PC-3 (cell line): ENCODE measurements at regions not wholly inside any gene's neighbourhood (a gene's known extent, or its start where the extent isn't known, plus 50 kb on each side); places are given as distances from the start of the nearest gene placed in this dataset.

Source experiments
- ATAC-seq: fragments of 200-7000 bp; cut with Tn5 transposase; 2 replicates; pipeline ENCODE4 v1.9.1; 2020; ENCODE audit warnings: mild to moderate bottlenecking, moderate library complexity
- BruUV-seq: library from RNA; stranded (reverse); fragments of 400-500 nt; replicated peaks from 2 replicates; lab custom pipeline; 2021; lab: Mats Ljungman, UMichigan
- CTCF ChIA-PET: fragments of 300-600 bp; sonication (Branson Sonifier 250); formaldehyde crosslinking; loops from one replicate; lab custom pipeline; 2022; ENCODE audit warnings: antibody characterized with exemption; lab: Charles Lee
- POLR2A ChIA-PET: fragments of 300-600 bp; sonication (Branson Sonifier 250); formaldehyde crosslinking; loops from one replicate; lab custom pipeline; 2022; ENCODE audit warnings: antibody characterized with exemption; ENCODE audit not compliant: unreplicated experiment; lab: Charles Lee
- DNase-seq: peaks from one replicate; pipeline ENCODE4 v3.0.0-alpha.2; 2015
- H2AFZ ChIP-seq: fragments of 300-600 bp; sonication (generic); 2 replicates; pipeline ENCODE4 v1.6.0; 2016; ENCODE audit warnings: antibody characterized with exemption, low read length
- H3F3A ChIP-seq: fragments of 300-600 bp; sonication (generic); one replicate; pipeline ENCODE4 v1.6.0; 2017; ENCODE audit warnings: antibody characterized with exemption, low read length, control low read depth, mild to moderate bottlenecking; ENCODE audit not compliant: unreplicated experiment
- H3K27ac ChIP-seq: fragments of 300-600 bp; sonication (generic); 2 replicates; pipeline ENCODE4 v1.5.1; 2016; ENCODE audit warnings: mild to moderate bottlenecking, low read length
- H3K27me3 ChIP-seq: fragments of 300-600 bp; sonication (generic); 2 replicates; pipeline ENCODE4 v1.6.1; 2016; ENCODE audit warnings: low read length, mixed read lengths
- H3K36me3 ChIP-seq: fragments of 300-600 bp; sonication (generic); 2 replicates; pipeline ENCODE4 v1.6.1; 2016; ENCODE audit warnings: low read depth, mixed run types, low read length, mixed read lengths
- H3K4me1 ChIP-seq: fragments of 300-600 bp; sonication (generic); 2 replicates; pipeline ENCODE4 v1.5.1; 2016; ENCODE audit warnings: low read length; ENCODE audit not compliant: insufficient read depth
- H3K4me2 ChIP-seq: fragments of 300-600 bp; sonication (generic); 2 replicates; pipeline ENCODE4 v1.6.0; 2016; ENCODE audit warnings: low read length
- H3K4me3 ChIP-seq: fragments of 300-600 bp; sonication (generic); 2 replicates; pipeline ENCODE4 v1.5.1; 2016; ENCODE audit warnings: mild to moderate bottlenecking, low read length, mixed read lengths
- H3K79me2 ChIP-seq: fragments of 300-600 bp; sonication (generic); 2 replicates; pipeline ENCODE4 v1.6.1; 2017; ENCODE audit warnings: low read length, mixed read lengths
- H3K9ac ChIP-seq: fragments of 300-600 bp; sonication (generic); 2 replicates; pipeline ENCODE4 v1.6.0; 2016; ENCODE audit warnings: mild to moderate bottlenecking, low read length
- H3K9me2 ChIP-seq: fragments of 300-600 bp; sonication (generic); replicated peaks from 2 replicates; pipeline ENCODE4 v1.6.1; 2016; ENCODE audit warnings: mixed run types, low read length, mixed read lengths
- H3K9me3 ChIP-seq: fragments of 300-600 bp; sonication (generic); 2 replicates; pipeline ENCODE4 v1.6.1; 2016; ENCODE audit warnings: low read length, mixed read lengths
- H4K20me1 ChIP-seq: fragments of 300-600 bp; sonication (generic); 2 replicates; pipeline ENCODE4 v1.6.1; 2016; ENCODE audit warnings: low read length, mixed read lengths
- EZH2 ChIP-seq: fragments of 300-600 bp; sonication (generic); IDR thresholded peaks from one replicate; pipeline ENCODE4 v1.6.1; 2017; ENCODE audit warnings: antibody characterized with exemption, mild to moderate bottlenecking, low read length; ENCODE audit not compliant: unreplicated experiment
- EZH2phosphoT487 ChIP-seq: fragments of 300-600 bp; sonication (generic); IDR thresholded peaks from 2 replicates; pipeline ENCODE4 v1.6.1; 2018; ENCODE audit warnings: mild to moderate bottlenecking, antibody characterized with exemption, low read length, borderline replicate concordance
- intact Hi-C: fragments of 100-400 bp; cut with micrococcal nuclease; formaldehyde crosslinking; loops from 2 replicates; pipeline ENCODE4 v1.9.0; 2023
- TF ChIP-seq, protein P1 (sequence below): fragments of 300-600 bp; sonication (generic); conservative IDR thresholded peaks from 2 replicates; pipeline ENCODE4 v1.5.1; 2017; ENCODE audit warnings: antibody characterized with exemption, low read depth, mild to moderate bottlenecking, low read length

DNA sequence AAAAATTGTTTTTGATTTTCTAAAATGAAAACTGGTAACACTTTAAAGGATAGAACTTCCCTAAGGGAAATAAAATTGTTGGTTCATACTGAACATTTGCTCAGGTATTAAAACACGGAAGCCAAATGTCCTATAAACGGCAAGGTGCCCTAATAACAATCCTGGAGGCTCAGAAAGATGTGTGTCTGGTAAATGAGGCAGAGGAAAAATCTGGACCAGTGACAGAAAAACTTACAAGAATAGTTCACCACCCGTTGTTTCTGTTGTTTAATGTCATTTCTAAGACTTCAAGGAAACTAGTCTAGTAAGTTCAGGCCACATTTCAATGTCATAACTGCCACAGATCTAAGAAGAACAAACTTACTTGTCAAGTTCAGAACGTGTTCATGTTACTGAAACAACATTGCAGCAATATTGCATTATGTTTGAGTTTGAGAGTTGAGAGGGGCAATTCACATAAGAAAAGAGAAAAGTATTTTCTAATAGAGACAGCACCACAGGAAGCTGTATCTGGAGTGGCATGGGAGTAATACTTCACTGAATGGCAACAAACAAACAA is 476.6 kb downstream of the GRXCR1 start:
- Histone ChIP-seq H3K27me3 (no peaks in the 10 kb centered on the region), H2AFZ (no peak overlapping the region), H3K27ac (no peak overlapping the region), H3K4me3 (no peak overlapping the region), H3K4me2 (no peak overlapping the region), H3K79me2 (no peaks in the 10 kb centered on the region), H3K4me1 (no peaks in the 10 kb centered on the region), H3K9ac (no peak overlapping the region), H3K9me3 (no peaks in the 10 kb centered on the region), H4K20me1 (no peaks in the 10 kb centered on the region), H3K9me2 (no peaks in the 10 kb centered on the region), H3F3A (no peaks in the 10 kb centered on the region), H3K36me3 (no peaks in the 10 kb centered on the region)
- no peak for TF ChIP-seq EZH2phosphoT487
- TF ChIP-seq EZH2 = no peak
- TF ChIP-seq, protein P1, sequence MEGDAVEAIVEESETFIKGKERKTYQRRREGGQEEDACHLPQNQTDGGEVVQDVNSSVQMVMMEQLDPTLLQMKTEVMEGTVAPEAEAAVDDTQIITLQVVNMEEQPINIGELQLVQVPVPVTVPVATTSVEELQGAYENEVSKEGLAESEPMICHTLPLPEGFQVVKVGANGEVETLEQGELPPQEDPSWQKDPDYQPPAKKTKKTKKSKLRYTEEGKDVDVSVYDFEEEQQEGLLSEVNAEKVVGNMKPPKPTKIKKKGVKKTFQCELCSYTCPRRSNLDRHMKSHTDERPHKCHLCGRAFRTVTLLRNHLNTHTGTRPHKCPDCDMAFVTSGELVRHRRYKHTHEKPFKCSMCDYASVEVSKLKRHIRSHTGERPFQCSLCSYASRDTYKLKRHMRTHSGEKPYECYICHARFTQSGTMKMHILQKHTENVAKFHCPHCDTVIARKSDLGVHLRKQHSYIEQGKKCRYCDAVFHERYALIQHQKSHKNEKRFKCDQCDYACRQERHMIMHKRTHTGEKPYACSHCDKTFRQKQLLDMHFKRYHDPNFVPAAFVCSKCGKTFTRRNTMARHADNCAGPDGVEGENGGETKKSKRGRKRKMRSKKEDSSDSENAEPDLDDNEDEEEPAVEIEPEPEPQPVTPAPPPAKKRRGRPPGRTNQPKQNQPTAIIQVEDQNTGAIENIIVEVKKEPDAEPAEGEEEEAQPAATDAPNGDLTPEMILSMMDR = no peak
- intact Hi-C loops = no loop called here
- BruUV-seq = no TSS peak
- ChIA-PET POLR2A (no interaction called here), CTCF (no interaction called here)
- no peak for ATAC-seq
- no peak for DNase-seq

DNA sequence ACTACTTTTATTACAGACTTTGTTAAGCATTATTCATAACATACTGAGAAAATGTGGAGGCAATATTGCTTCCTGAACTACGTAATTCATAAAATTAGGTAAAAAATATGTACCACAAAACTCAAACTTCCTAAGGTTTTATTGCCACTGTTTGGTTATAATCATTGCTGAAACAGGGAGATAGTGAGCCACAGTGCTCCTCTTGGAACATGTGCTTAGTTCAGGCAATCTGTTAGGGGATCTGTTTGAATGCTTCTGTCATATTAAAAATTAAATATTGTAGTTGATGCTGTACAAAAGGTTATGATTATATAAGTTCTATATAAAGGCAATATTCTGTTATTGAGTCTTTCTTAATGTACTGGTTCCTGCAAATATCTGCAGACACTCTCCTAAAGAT is 480.7 kb downstream of the GRXCR1 start:
- Histone ChIP-seq H4K20me1 (no peaks in the 10 kb centered on the region), H3K79me2 (no peaks in the 10 kb centered on the region), H3K36me3 (no peaks in the 10 kb centered on the region), H3K4me3 (no peak overlapping the region), H3K4me1 (no peaks in the 10 kb centered on the region), H3K27ac (no peak overlapping the region), H3K9me3 (no peaks in the 10 kb centered on the region), H3K9ac (no peak overlapping the region), H3K4me2 (no peak overlapping the region), H2AFZ (no peak overlapping the region), H3F3A (no peaks in the 10 kb centered on the region), H3K27me3 (no peaks in the 10 kb centered on the region), H3K9me2 (no peaks in the 10 kb centered on the region)
- ATAC-seq (no peak), DNase-seq (no peak)
- no TSS peak for BruUV-seq
- ChIA-PET POLR2A (no interaction called here), CTCF (no interaction called here)
- intact Hi-C loops = no loop called here
- TF ChIP-seq EZH2 (no peak), EZH2phosphoT487 (no peak)
- TF ChIP-seq, protein P1 = no peak

DNA sequence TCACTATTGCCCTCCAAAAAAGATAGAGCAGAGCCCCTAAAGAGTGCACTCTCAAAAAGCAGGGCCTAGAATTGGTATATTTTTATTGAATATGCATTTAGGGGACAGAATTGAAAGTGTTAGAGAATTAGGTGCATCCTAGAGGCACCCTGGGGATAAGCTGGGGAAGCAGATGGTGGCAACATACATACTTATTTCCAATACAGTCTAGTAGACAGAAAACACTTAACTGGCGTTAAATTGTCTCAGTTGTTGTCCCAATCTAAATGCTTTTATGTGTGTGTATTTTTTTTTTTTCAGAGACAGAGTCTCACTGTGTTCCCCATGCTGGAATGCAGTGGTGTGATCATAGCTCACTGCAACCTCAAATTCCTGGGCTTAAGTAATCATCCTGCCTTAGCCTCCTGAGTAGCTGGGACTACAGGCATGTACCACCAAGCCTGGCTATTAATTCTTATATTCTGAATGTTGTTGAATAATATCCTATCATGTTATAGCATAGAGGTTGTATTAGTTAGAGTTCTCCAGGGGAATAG is 481.8 kb downstream of the GRXCR1 start:
- DNase-seq (no peak), ATAC-seq (no peak)
- H3K9me3 ChIP-seq = no peaks in the 10 kb centered on the region
- intact Hi-C loops = no loop called here
- no peak overlapping the region for H3K4me3 ChIP-seq
- no TSS peak for BruUV-seq
- H3K4me2 ChIP-seq = no peak overlapping the region
- H3F3A ChIP-seq = no peaks in the 10 kb centered on the region
- H3K4me1 ChIP-seq = no peaks in the 10 kb centered on the region
- H2AFZ ChIP-seq = no peak overlapping the region
- CTCF ChIA-PET = no interaction called here
- TF ChIP-seq, protein P1 = no peak
- TF ChIP-seq EZH2phosphoT487 (no peak), EZH2 (no peak)
- H3K9ac ChIP-seq = no peak overlapping the region
- H4K20me1 ChIP-seq = no peaks in the 10 kb centered on the region
- no peaks in the 10 kb centered on the region for H3K36me3 ChIP-seq
- H3K27me3 ChIP-seq = no peaks in the 10 kb centered on the region
- H3K79me2 ChIP-seq = no peaks in the 10 kb centered on the region
- no peak overlapping the region for H3K27ac ChIP-seq
- POLR2A ChIA-PET = interaction anchor here (0.6 kb wide), 1 partner anchor 545 kb away, joined by 10 read pairs; no protein-coding TSS in a partner anchor
- no peaks in the 10 kb centered on the region for H3K9me2 ChIP-seq
